ENCODE measurements at regions not wholly inside any gene's neighbourhood (a gene's known extent, or its start where the extent isn't known, plus 50 kb on each side); places are given as distances from the start of the nearest gene placed in this dataset.

DNA sequence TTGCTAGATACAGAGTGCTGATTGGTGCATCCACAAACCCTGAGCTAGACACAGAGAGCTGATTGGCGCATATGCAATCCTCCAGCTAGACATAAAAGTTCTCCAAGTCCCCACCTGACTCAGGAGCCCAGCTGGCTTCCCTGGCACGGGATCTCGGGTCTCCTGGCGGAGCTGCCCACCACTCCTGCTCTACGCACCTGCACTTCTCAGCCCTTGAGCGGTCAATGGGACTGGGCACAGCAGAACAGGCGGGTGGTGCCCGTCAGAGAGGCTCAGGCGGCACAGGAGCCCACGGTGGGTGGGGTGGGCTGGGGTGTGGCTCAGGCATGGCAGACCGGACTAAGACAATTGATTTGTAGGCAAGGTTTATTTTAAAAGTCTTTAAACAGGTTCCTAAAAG, 1365.5 kb downstream of the FAM181B start:
- TF ChIP-seq SUZ12 (IDR thresholded peaks at IDR 0.05) (no peak), HDGF (IDR thresholded peaks at IDR 0.05; ENCODE audit: borderline replicate concordance) (no peak), FOXM1 (IDR thresholded peaks at IDR 0.05; ENCODE audit: borderline replicate concordance) (no peak), L3MBTL2 (conservative IDR thresholded peaks at IDR 0.05) (no peak)
- TF ChIP-seq, protein P1, sequence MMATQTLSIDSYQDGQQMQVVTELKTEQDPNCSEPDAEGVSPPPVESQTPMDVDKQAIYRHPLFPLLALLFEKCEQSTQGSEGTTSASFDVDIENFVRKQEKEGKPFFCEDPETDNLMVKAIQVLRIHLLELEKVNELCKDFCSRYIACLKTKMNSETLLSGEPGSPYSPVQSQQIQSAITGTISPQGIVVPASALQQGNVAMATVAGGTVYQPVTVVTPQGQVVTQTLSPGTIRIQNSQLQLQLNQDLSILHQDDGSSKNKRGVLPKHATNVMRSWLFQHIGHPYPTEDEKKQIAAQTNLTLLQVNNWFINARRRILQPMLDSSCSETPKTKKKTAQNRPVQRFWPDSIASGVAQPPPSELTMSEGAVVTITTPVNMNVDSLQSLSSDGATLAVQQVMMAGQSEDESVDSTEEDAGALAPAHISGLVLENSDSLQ (IDR thresholded peaks at IDR 0.05), result no peak
- ChIA-PET POLR2A (no interaction called here), CTCF (no interaction called here)
- no peak for DNase-seq (ENCODE audit: extremely low spot score)

- CTCF ChIA-PET, result no interaction called here
- DNase-seq (ENCODE audit: extremely low spot score), result no peak
- TF ChIP-seq NFRKB (IDR thresholded peaks at IDR 0.05) (no peak), LEF1 (IDR thresholded peaks at IDR 0.05; ENCODE audit: borderline replicate concordance) (no peak), L3MBTL2 (conservative IDR thresholded peaks at IDR 0.05) (no peak), FOXK2 (IDR thresholded peaks at IDR 0.05) (no peak), SP1 (IDR thresholded peaks at IDR 0.05) (no peak), CTBP1 (IDR thresholded peaks at IDR 0.05; ENCODE audit: borderline replicate concordance) (no peak), ZNF384 (IDR thresholded peaks at IDR 0.05) (no peak), ARNT (IDR thresholded peaks at IDR 0.05) (no peak), SUZ12 (IDR thresholded peaks at IDR 0.05) (no peak), TARDBP (IDR thresholded peaks at IDR 0.05) (no peak), BHLHE40 (IDR thresholded peaks at IDR 0.05; ENCODE audit: borderline replicate concordance) (no peak), FOXM1 (IDR thresholded peaks at IDR 0.05; ENCODE audit: borderline replicate concordance) (no peak), HDGF (IDR thresholded peaks at IDR 0.05; ENCODE audit: borderline replicate concordance) (no peak), ELF4 (IDR thresholded peaks at IDR 0.05) (no peak), FOXA1 (IDR thresholded peaks at IDR 0.05) (no peak)
- TF ChIP-seq, protein P1 (IDR thresholded peaks at IDR 0.05), result no peak
- POLR2A ChIA-PET, result no interaction called here
Observed at GRCh38 chr11:81365496-81365895, 1368.2 kb downstream of the FAM181B start.

GRCh38 chr11:81359476-81359875, 1374.2 kb downstream of the FAM181B start:
- no peak for TF ChIP-seq BHLHE40 (IDR thresholded peaks at IDR 0.05; ENCODE audit: borderline replicate concordance)
- TF ChIP-seq, protein P1 (IDR thresholded peaks at IDR 0.05), result no peak
- TF ChIP-seq ARNT (IDR thresholded peaks at IDR 0.05), result no peak
- no peak for TF ChIP-seq LEF1 (IDR thresholded peaks at IDR 0.05; ENCODE audit: borderline replicate concordance)
- TF ChIP-seq TARDBP (IDR thresholded peaks at IDR 0.05), result no peak
- TF ChIP-seq ELF4 (IDR thresholded peaks at IDR 0.05), result no peak
- no peak for TF ChIP-seq FOXM1 (IDR thresholded peaks at IDR 0.05; ENCODE audit: borderline replicate concordance)
- TF ChIP-seq SUZ12 (IDR thresholded peaks at IDR 0.05), result no peak
- TF ChIP-seq FOXK2 (IDR thresholded peaks at IDR 0.05), result no peak
- no peak for TF ChIP-seq CTBP1 (IDR thresholded peaks at IDR 0.05; ENCODE audit: borderline replicate concordance)
- no peak for TF ChIP-seq ZNF384 (IDR thresholded peaks at IDR 0.05)
- TF ChIP-seq L3MBTL2 (conservative IDR thresholded peaks at IDR 0.05), result no peak
- TF ChIP-seq HDGF (IDR thresholded peaks at IDR 0.05; ENCODE audit: borderline replicate concordance), result no peak
- TF ChIP-seq SP1 (IDR thresholded peaks at IDR 0.05), result no peak
- no peak for TF ChIP-seq FOXA1 (IDR thresholded peaks at IDR 0.05)
- TF ChIP-seq NFRKB (IDR thresholded peaks at IDR 0.05), result no peak
- DNase-seq (ENCODE audit: extremely low spot score), result no peak
- ChIA-PET POLR2A (no interaction called here), CTCF (no interaction called here)

- ChIA-PET POLR2A (no interaction called here), CTCF (no interaction called here)
- TF ChIP-seq FOXK2 (IDR thresholded peaks at IDR 0.05) (no peak), TARDBP (IDR thresholded peaks at IDR 0.05) (no peak), NFRKB (IDR thresholded peaks at IDR 0.05) (no peak)
- no peak for DNase-seq (ENCODE audit: extremely low spot score)
Observed at GRCh38 chr11:81345609-81346008, 1388.1 kb downstream of the FAM181B start.

DNA sequence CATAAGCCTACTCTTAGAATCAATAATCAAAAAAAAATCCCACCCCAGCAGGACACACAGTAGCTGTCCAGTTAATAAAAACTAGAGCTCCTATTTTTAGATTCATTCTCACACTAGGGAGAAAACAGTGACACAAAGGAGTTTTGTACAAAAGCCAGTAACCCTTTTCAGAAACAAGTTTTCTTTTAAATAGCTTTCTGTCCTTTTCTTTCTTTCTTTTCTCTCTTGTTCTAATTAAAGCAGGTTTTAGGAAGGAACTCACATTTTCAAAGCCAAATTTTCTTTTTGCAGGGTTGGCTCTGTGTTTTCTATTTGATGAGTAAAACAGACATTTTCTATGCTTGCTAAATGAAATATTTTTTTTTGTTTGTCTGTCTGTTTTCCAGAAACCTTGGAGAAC, 1390.7 kb downstream of the FAM181B start:
- POLR2A ChIA-PET, result no interaction called here
- CTCF ChIA-PET, result no interaction called here

DNA sequence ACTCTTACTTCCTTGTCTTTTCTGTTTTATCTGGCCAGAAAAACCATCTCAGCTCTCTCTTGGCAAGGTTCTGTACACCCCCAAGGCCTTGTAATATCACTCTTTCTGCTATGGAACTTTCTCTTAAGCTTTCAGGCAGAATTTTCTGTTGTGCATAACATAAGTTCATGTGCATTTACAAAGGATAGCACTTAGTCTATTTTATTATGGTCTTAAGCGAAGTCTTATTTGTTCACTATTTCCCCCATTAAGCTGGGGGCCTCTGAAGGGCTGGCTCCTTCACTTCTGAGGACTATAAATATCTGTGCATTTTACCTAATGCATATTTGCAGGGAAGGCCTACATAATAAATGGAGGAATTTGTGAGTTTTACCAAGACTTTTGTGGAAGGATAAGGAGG, 1393.4 kb downstream of the FAM181B start:
- ChIA-PET CTCF (no interaction called here), POLR2A (no interaction called here)
- no peak for DNase-seq (ENCODE audit: extremely low spot score)
- TF ChIP-seq, protein P1 (IDR thresholded peaks at IDR 0.05), result no peak
- TF ChIP-seq ZNF384 (IDR thresholded peaks at IDR 0.05) (no peak), FOXA1 (IDR thresholded peaks at IDR 0.05) (no peak), CTBP1 (IDR thresholded peaks at IDR 0.05; ENCODE audit: borderline replicate concordance) (no peak), LEF1 (IDR thresholded peaks at IDR 0.05; ENCODE audit: borderline replicate concordance) (no peak)

More for the DNA sequence above, 1390.7 kb downstream of the FAM181B start:
- TF ChIP-seq FOXA1 (IDR thresholded peaks at IDR 0.05), result no peak
- TF ChIP-seq L3MBTL2 (conservative IDR thresholded peaks at IDR 0.05), result no peak
- TF ChIP-seq FOXM1 (IDR thresholded peaks at IDR 0.05; ENCODE audit: borderline replicate concordance), result no peak
- TF ChIP-seq SP1 (IDR thresholded peaks at IDR 0.05), result no peak
- no peak for TF ChIP-seq CTBP1 (IDR thresholded peaks at IDR 0.05; ENCODE audit: borderline replicate concordance)
- TF ChIP-seq ELF4 (IDR thresholded peaks at IDR 0.05), result no peak
- TF ChIP-seq SUZ12 (IDR thresholded peaks at IDR 0.05), result no peak
- no peak for DNase-seq (ENCODE audit: extremely low spot score)
